ENCODE measurements at regions not wholly inside any gene's neighbourhood (a gene's known extent, or its start where the extent isn't known, plus 50 kb on each side); places are given as distances from the start of the nearest gene placed in this dataset.
"Not testable (repeated sequence)": the region's sequence is repeated elsewhere in the genome, so short reads cannot be mapped to it uniquely, and the experiment has no call there.

DNA sequence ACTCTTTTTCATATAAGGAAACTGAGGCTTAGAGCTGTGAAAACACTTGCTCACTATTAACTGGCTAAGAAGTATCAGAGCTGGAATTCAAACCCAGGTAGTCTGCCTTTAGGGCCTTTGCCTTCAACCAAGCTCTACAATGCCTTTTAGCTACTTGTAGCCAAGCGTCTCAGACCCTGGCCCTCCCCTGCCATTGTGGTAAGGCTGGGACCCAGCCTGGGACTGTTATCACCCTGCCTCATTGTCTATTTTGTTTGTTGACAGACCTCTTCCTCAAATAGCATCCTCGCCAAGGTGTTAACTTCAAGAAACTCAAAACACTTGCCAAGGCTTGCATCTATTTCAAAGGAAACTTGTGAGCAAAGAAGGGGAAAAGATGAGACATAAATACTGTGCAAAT, 76.7 kb upstream of the CD28 start:
- DNase-seq, result no peak

DNA sequence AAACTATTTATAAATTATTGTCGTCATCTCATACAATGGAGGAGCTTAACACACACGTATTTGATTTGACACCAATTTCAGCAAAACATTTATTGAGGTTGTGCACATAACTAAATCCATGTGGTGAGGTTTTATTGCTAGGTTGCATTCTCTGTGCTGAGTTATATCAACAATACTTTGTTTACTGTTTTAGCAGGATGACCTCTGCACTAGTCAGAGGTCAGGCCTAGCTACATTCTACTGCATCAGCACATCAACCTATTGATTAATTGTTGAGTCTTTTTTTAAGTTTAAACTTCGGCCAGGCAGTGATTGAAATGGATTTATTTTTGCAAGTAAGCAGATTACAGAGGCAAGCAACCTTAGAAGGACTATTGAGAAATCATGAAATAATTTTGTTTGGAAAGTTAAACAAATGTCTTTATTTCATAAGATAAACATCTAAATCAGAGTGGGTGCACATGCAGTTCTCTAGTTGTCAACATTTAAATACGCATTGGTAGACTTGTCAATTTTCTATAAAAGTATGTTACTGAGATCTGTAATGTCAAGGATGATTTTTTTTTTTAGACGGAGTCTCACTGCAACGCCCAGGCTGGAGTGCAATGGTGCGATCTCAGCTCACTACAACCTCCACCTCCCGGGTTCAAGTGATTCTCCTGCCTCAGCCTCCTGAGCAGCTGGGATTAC, 75.2 kb upstream of the CD28 start:
- DNase-seq, result no peak

DNA sequence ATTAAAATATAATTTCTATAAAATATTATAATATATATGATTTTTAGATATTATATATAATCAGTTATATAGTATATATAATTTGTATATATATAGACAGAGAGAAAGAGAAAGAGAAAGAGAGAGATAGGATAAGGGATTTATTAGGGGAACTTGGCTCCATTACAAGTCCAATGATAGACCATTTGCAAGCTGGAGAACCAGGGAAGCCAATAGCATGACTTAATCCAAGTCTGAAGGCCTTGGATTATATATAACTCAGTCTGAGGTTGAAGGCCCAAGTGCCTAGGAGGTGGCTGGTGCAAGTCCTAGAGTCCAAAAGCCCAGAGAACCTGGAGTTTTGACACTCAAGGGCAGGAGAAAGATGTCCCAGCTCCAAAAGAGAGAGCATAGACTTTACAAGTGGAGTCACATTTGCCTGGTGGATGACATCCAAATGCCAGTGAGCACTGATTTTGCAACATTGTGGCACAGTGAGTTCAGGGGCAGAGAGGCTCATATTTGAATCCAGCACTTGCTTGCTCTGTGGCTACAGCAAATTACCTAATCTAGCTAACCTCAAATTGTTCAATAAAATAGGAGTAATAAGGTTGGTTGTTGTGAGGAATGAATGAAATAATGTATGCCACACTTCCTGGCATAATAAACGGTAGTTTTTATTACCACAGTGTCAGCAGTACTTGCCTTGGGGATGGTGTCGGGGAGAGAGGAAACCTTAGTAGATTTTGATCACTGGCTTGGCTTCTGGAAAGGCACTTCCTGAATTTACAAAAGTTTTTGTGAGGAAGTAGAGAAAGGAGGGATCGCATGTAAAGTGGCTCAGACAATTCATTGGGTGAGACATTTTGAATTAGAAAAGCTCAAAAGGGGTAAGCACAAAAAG, 69.6 kb upstream of the CD28 start:
- peak in 2 of 56 donors; percentile 4 to 5 for DNase-seq

DNA sequence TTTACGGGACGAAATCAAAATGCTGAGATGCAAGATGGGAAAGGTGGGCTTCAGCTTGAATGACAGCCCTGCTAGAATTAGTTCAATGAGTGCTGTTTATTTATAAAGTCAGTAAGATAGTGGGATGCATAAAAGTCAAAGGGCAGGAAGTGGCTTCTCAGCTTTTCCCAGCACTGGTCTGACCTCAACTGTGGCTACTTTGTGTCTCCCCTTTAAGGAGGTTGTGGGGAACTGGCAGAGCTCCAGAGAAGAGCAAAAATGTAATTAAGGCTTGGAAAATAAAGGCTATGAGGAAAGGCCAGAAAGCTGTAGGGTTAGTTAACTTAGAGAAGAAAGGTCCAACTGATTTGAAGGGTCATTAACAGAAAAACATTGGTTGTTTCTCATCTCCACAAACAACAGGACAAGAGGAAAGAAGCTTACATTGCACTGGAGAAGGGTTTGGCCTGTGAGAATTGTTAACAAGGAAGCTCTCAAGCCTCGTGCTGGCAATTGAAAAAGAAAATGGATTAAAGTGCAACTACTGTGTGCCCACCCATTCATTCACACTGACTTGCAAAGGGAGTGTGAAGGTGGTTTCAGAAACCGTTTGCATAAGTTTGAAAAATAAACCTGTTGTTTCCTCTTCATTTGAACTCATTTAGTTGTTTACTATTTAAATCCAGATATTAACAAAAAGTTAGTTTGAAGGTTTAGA, 68.8 kb upstream of the CD28 start:
- DNase-seq, result no peak

DNA sequence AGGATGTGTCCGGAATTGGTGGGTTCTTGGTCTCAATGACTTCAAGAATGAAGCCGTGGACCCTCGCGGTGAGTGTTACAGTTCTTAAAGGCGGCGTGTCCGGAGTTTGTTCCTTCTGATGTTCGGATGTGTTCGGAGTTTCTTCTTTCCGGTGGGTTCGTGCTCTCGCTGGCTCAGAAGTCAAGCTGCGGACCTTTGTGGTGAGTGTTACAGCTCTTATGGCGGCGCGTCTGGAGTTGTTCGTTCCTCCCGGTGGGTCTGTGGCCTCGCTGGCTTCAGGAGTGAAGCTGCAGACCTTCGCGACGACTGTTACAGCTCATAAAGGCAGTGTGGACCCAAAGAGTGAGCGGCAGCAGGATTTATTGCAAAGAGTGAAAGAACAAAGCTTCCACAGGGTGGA, 64.6 kb upstream of the CD28 start:
- not testable (repeated sequence) for DNase-seq

DNA sequence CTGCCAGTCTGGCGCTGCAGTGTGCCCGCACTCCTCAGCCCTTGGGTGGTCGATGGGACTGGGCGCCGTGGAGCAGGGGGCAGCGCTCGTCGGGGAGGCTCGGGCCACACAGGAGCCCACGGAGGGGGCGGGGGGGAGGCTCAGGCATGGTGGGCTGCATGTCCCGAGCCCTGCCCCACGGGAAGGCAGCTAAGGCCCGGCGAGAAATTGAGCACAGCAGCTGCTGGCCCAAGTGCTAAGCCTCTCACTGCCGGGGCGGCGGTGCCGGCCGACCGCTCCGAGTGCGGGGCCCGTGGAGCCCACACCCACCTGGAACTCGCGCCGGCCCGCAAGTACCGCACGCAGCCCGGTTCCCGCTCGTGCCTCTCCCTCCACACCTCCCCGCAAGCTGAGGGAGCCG, 63.6 kb upstream of the CD28 start:
- not testable (repeated sequence) for DNase-seq

DNA sequence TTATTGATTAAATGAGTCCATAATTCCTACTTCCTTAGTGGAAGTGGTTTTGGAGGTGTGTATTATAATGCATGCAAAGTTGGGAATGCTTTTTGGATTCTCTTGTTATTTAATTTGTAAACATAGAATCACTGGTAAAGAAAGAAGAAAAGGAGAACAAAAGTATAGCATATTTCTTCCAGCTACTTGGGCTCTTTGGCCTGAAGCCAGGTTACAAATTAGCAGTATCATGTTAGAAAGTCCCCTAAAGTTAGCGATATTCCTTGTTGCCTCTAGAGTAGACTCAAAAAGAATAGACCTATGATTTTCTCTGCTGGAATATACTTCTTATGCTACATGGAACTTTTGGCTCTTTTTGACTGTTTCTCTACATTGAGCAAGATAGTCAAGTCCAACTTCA, 60.6 kb upstream of the CD28 start:
- no peak for DNase-seq

DNA sequence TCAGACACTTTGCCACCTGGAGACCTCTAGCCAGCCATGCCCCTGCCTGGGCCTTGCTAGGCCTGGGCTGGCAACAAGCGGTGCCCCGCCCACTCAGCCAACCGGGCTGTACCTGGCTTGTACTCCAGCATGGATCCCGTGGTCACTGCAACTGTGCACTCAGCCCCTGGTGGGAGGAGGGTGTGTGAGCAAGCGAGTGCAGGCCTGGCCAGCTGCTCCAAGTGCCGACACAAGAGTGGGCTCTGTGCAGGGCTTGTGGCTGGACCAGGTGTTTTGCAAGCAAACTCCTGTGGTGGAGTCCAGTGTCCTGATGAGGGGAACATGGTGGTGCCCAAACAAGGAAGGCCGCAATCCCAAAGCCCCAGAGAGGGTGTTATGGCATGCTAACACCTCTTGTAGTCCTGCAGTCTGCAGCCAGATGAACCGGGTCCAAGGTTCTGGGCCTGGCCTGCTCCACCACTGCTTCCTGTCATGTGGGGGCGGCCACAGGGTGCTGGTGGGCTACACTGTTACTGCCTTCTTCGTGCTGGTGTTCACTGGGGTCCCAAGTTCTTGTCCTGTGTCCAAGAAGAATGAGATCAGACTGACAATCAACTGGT, 60.1 kb upstream of the CD28 start:
- no peak for DNase-seq

DNA sequence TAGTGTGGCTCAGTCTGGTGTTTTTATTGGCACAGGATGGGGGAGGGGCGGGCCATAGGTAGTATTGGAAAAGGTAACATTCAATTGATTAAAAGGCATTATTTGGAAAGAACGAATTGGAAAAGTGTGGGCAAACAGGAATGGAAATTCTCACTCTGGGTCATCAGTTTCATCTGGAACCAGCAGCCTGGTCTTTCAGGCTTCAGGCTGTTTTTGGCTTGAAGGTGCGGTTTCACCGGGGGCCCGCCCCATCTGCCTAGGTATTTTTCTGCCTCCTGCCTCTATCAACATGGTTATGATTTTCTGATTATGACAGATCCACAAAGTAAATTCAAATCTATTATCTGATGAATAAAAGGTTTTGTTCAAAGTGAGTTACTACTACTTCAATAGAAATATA, 59.5 kb upstream of the CD28 start:
- no peak for DNase-seq

DNA sequence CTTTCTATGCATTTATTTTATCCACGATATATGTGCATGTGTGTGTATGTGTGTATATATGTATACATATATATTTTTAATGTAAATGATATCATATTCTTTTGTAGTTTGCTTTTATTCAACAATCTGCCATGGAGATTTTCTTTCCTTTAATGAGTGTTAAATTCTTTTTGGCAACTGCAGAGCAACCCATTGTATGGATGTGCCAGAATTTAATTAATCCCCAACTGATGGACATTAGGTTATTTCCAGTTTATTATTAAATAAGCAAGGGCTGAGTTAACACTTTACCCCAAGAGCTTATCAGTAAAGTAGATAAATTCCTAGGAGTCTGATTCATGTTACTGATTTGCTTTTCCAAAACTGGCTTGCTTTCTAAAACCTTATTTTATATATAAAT, 58.9 kb upstream of the CD28 start:
- DNase-seq, result no peak

DNA sequence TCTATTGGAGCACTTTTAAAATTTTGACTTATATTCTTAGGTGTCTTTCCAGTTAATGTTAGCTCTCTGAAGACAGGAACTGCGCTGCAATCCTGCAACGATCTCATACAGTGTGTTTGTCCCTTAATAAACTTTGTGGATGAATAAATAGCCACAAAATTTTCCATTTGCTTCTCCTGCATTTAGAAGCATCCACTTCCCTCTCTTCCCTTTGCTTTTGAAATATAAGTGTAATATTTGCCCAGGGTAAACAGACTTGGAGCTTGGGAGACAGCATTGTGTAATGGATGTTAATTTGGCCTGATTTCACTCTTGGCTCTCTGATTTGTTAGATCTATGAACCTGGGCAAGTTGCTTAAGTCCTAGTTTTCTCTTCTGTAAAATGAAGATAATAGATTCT, 58.2 kb upstream of the CD28 start:
- no peak for DNase-seq

DNA sequence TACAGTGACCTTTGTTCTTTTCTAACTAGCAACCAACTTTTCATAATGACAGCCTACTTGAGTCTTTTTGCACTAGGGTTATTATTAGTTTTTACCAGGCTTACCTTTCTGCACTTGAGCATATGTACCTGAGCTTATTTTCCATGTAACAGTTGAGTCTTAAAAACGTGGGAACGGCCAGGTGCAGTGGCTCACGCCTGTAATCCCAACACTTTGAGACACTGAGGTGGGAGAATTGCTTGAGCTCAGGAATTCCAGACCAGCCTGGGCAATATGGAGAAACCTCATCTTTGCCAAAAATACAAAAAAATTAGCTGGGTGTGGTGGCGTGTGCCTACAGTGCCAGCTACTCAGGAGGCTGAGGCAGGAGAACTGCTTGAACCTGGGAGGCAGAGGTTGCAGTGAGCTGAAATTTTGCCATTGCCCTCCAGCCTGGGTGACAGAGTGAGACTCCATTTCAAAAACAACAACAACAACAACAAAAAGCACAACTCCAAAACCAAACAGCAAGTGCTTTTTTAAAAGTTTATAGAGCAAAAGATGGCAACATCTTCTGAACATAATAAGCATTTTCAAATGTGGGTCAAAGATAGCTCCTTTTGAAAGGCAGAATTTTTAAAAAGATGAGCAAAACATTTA, 57.1 kb upstream of the CD28 start:
- DNase-seq, result no peak

DNA sequence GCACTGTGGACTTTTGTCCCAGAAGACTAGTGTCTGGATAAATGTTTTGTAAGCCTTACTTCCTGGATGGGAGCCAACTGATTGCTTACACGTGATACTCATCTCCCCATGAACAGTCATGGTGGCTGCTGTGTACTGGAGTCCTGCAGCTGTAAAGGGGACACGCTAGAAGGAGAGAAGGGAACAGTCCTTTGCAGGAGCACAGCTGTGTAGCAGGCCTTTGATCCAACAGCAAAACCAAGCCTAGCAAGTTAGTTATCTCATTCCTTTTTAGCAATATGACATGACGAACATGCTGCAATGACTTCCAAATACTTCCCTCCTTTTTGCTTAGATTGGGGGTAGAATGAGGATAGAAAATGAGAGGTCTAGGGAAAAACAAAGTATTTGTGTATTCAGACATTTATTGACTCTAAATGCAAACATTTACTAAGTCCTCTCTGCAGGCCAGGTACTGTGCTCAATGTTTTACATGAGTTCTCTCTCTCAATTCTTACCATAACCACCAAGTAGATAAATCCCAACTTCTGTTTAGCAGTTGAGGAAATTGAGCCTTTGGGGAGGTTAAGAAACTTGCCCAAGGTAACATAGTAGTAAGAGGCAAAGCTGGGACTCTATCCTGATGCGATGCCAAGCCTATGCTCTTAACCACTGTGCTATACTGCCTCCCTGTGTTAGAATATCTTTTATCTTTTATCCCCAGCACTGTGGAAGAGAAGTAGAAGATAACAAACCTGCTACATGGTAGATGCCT, 55.4 kb upstream of the CD28 start:
- DNase-seq, result peak in 13 of 56 donors; percentile 2 to 66 (median 15)

DNA sequence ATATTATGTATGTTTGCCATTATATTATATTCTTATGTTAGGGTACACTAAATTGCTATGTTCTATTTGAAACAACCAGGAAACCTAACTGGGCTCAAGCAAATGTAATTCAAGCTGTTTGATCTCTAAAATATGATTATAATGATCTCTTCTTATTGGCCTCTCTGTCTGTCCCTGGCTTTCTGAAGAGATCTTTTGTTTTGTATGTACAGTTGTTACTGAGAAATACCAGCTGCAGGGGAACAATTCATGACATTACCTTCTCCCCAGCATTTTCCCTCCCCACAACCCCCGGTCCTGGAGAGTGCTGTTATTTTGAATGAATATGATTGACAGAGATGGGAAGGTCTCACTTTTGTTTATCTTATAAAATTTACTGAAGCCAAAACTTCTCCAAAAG, 54.8 kb upstream of the CD28 start:
- DNase-seq, result no peak

DNA sequence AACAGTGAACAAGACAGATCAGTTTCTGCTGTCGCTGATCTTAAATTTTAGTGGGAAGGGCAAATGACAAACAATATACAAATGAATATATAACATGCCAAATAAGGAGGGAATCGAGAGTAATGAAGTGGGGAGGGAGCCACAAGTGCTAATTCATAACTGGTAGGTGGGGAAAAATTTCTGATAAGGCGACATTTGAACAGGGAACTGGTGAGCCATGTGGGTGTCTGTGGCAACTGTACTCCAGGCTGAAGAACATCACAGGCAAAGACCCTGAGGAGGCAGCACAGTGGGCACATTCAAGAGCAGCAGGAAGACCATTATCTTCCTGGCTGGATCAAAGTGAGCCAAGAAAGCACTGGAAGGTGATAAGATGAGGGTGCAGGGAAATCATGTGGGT, 51.6 kb upstream of the CD28 start:
- DNase-seq, result no peak

DNA sequence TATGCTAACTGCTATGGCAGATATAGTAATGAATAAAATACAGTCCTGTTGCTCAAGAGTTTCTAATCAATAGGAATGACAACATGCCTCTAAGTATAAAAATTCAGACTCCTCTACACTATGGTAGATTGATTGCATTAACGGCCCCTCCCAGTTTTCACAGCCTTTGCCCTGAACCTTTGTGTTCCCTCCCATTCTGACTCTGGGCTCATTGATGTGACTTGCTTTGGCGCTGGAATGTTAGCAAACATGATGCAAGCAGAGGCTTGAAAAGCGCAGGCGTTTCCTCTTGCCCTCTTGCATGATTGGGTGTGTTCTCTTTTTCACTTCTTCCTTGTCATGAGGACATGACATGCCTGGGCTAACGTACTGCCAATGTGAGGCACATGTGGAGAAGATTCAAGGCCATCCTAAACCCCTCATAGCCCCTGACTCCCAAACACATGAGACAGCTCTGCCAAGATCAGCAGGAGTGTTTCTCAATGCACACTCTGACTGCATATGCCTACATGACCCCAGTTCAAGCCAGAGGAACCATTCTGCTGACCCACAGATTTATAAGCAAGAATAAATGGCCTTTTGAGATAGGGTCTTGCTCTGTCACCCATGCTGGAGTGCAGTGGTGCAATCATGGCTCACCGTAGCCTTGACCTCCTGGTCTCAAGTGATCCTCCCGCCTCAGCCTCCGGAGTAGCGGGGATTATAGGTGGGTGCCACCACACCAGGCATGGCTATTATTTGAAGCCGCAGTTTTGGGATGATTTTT, 49.7 kb upstream of the CD28 start:
- peak in 14 of 56 donors; percentile 4 to 59 (median 14) for DNase-seq
